PC-3 (cell line): ENCODE measurements at regions not wholly inside any gene's neighbourhood (a gene's known extent, or its start where the extent isn't known, plus 50 kb on each side); places are given as distances from the start of the nearest gene placed in this dataset.

Experiments
- ATAC-seq: fragments of 200-7000 bp; cut with Tn5 transposase; 2 replicates; pipeline ENCODE4 v1.9.1; 2020; ENCODE audit warnings: mild to moderate bottlenecking, moderate library complexity
- BruUV-seq: library from RNA; stranded (reverse); fragments of 400-500 nt; replicated peaks from 2 replicates; lab custom pipeline; 2021; lab: Mats Ljungman, UMichigan
- CTCF ChIA-PET: fragments of 300-600 bp; sonication (Branson Sonifier 250); formaldehyde crosslinking; loops from one replicate; lab custom pipeline; 2022; ENCODE audit warnings: antibody characterized with exemption; lab: Charles Lee
- POLR2A ChIA-PET: fragments of 300-600 bp; sonication (Branson Sonifier 250); formaldehyde crosslinking; loops from one replicate; lab custom pipeline; 2022; ENCODE audit warnings: antibody characterized with exemption; ENCODE audit not compliant: unreplicated experiment; lab: Charles Lee
- DNase-seq: peaks from one replicate; pipeline ENCODE4 v3.0.0-alpha.2; 2015
- H2AFZ ChIP-seq: fragments of 300-600 bp; sonication (generic); 2 replicates; pipeline ENCODE4 v1.6.0; 2016; ENCODE audit warnings: antibody characterized with exemption, low read length
- H3F3A ChIP-seq: fragments of 300-600 bp; sonication (generic); one replicate; pipeline ENCODE4 v1.6.0; 2017; ENCODE audit warnings: antibody characterized with exemption, low read length, control low read depth, mild to moderate bottlenecking; ENCODE audit not compliant: unreplicated experiment
- H3K27ac ChIP-seq: fragments of 300-600 bp; sonication (generic); 2 replicates; pipeline ENCODE4 v1.5.1; 2016; ENCODE audit warnings: mild to moderate bottlenecking, low read length
- H3K27me3 ChIP-seq: fragments of 300-600 bp; sonication (generic); 2 replicates; pipeline ENCODE4 v1.6.1; 2016; ENCODE audit warnings: low read length, mixed read lengths
- H3K36me3 ChIP-seq: fragments of 300-600 bp; sonication (generic); 2 replicates; pipeline ENCODE4 v1.6.1; 2016; ENCODE audit warnings: low read depth, mixed run types, low read length, mixed read lengths
- H3K4me1 ChIP-seq: fragments of 300-600 bp; sonication (generic); 2 replicates; pipeline ENCODE4 v1.5.1; 2016; ENCODE audit warnings: low read length; ENCODE audit not compliant: insufficient read depth
- H3K4me2 ChIP-seq: fragments of 300-600 bp; sonication (generic); 2 replicates; pipeline ENCODE4 v1.6.0; 2016; ENCODE audit warnings: low read length
- H3K4me3 ChIP-seq: fragments of 300-600 bp; sonication (generic); 2 replicates; pipeline ENCODE4 v1.5.1; 2016; ENCODE audit warnings: mild to moderate bottlenecking, low read length, mixed read lengths
- H3K79me2 ChIP-seq: fragments of 300-600 bp; sonication (generic); 2 replicates; pipeline ENCODE4 v1.6.1; 2017; ENCODE audit warnings: low read length, mixed read lengths
- H3K9ac ChIP-seq: fragments of 300-600 bp; sonication (generic); 2 replicates; pipeline ENCODE4 v1.6.0; 2016; ENCODE audit warnings: mild to moderate bottlenecking, low read length
- H3K9me2 ChIP-seq: fragments of 300-600 bp; sonication (generic); replicated peaks from 2 replicates; pipeline ENCODE4 v1.6.1; 2016; ENCODE audit warnings: mixed run types, low read length, mixed read lengths
- H3K9me3 ChIP-seq: fragments of 300-600 bp; sonication (generic); 2 replicates; pipeline ENCODE4 v1.6.1; 2016; ENCODE audit warnings: low read length, mixed read lengths
- H4K20me1 ChIP-seq: fragments of 300-600 bp; sonication (generic); 2 replicates; pipeline ENCODE4 v1.6.1; 2016; ENCODE audit warnings: low read length, mixed read lengths
- CTCF ChIP-seq: fragments of 300-600 bp; sonication (generic); conservative IDR thresholded peaks from 2 replicates; pipeline ENCODE4 v1.5.1; 2017; ENCODE audit warnings: antibody characterized with exemption, low read depth, mild to moderate bottlenecking, low read length
- EZH2 ChIP-seq: fragments of 300-600 bp; sonication (generic); IDR thresholded peaks from one replicate; pipeline ENCODE4 v1.6.1; 2017; ENCODE audit warnings: antibody characterized with exemption, mild to moderate bottlenecking, low read length; ENCODE audit not compliant: unreplicated experiment
- EZH2phosphoT487 ChIP-seq: fragments of 300-600 bp; sonication (generic); IDR thresholded peaks from 2 replicates; pipeline ENCODE4 v1.6.1; 2018; ENCODE audit warnings: mild to moderate bottlenecking, antibody characterized with exemption, low read length, borderline replicate concordance
- intact Hi-C: fragments of 100-400 bp; cut with micrococcal nuclease; formaldehyde crosslinking; loops from 2 replicates; pipeline ENCODE4 v1.9.0; 2023

DNA sequence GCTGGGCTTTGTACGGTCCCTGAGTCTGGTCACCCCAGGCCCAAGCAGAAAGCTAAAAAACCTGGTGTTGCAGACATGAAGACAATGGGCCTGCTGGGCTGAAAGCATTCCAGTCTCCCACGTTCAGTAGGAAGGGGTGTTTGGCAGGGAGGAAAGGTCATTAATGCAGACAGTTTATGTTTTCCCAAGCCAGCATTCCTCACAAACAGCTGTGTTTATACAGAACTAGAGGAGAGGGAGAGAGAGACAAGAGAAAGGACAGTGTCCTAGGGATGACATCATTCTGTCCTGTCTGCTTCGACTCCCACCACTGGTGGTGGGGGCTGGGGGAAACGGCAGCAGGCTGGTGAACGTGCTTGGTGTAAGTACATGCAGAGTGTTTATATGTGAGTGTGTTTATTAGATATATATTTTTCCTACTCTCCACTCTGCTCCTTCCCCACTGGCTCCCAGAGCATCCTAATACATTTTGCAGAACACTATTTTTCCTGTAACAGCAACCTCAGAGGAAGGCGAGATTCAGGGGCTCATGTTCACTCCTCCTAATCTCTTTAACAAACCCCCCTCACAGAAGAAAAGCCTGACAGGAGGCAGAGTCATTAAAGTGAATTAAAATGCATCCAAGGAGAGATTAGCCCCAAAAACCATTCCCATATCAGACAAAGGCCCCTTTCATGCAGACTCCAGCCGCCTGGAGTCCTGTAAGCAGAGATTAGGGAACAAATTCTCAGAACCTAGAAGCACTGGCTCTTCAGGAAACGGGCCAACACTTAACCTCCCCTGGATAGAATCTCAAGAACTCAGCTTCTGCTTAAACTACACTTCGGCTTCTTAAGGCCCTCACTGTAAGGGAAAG is 380.4 kb downstream of the TNS1 start:
- no peak overlapping the region for H3K4me2 ChIP-seq
- no TSS peak for BruUV-seq
- ChIA-PET POLR2A (no interaction called here), CTCF (no interaction called here)
- H3K36me3 ChIP-seq, result no peaks in the 10 kb centered on the region
- intact Hi-C loops, result no loop called here
- H3K4me1 ChIP-seq, result no peaks in the 10 kb centered on the region
- H3K9ac ChIP-seq, result no peak overlapping the region
- H3K9me3 ChIP-seq, result no peaks in the 10 kb centered on the region
- ATAC-seq, result no peak
- no peaks in the 10 kb centered on the region for H4K20me1 ChIP-seq
- peaks cover 71% of the 10 kb centered on the region for H3K27me3 ChIP-seq
- H3K79me2 ChIP-seq, result no peaks in the 10 kb centered on the region
- H3F3A ChIP-seq, result no peaks in the 10 kb centered on the region
- no peak for DNase-seq
- no peak overlapping the region for H2AFZ ChIP-seq
- TF ChIP-seq CTCF (no peak), EZH2 (no peak), EZH2phosphoT487 (no peak)
- H3K9me2 ChIP-seq, result no peaks in the 10 kb centered on the region
- H3K4me3 ChIP-seq, result no peak overlapping the region
- no peak overlapping the region for H3K27ac ChIP-seq

DNA sequence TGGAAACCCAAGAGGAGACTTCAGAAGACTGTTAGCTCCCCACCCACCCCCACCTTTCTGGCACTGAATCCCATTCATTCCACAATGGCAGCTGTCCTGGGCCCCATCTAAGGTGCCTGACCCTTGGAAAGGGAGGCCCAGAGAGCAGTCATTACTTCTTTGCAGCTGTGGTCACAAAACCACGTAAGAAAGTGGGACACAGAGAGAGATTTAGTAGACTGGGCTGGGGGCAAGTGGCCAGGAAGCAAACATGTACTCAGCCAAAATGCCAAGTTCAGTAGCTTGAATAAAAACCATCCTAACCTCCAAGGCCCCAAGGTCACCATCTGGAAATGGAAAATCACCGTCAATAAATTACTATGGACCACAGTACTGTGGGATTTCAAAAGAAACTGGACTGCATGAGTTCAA is 381.4 kb downstream of the TNS1 start:
- TF ChIP-seq EZH2phosphoT487, result no peak
- TF ChIP-seq EZH2, result no peak
- TF ChIP-seq CTCF, result no peak

DNA sequence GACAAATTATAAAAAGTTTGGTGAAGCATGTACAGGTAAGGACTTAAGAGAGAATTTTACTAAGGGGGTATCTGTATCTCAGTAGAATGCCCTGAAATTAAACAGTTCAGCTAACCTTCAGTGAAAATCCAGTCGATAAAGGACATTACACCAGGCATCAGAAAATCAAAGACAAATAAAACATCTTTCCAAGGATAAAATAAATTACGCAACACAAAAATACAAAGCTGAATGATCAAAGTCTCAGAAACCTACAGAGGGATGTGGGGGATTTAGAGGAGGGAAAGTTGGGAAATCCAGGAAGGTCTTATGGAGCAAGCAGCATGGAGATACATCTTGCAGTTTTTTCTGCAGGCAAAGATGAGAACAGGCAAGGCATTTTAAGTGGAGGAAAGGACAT is 384.1 kb downstream of the TNS1 start:
- no peaks in the 10 kb centered on the region for H3K36me3 ChIP-seq
- CTCF ChIA-PET, result no interaction called here
- H3K4me3 ChIP-seq, result no peak overlapping the region
- ATAC-seq (no peak), DNase-seq (no peak)
- H3K4me2 ChIP-seq, result no peak overlapping the region
- BruUV-seq, result no TSS peak
- intact Hi-C loops, result no loop called here
- no peaks in the 10 kb centered on the region for H4K20me1 ChIP-seq
- peaks cover 65% of the 10 kb centered on the region for H3K27me3 ChIP-seq
- no peaks in the 10 kb centered on the region for H3F3A ChIP-seq
- POLR2A ChIA-PET, result no interaction called here
- no peak for TF ChIP-seq EZH2phosphoT487
- no peak for TF ChIP-seq EZH2
- no peak for TF ChIP-seq CTCF
- H3K4me1 ChIP-seq, result no peaks in the 10 kb centered on the region
- H3K9me2 ChIP-seq, result no peaks in the 10 kb centered on the region
- H2AFZ ChIP-seq, result no peak overlapping the region
- H3K79me2 ChIP-seq, result no peaks in the 10 kb centered on the region
- H3K27ac ChIP-seq, result no peak overlapping the region
- no peak overlapping the region for H3K9ac ChIP-seq
- H3K9me3 ChIP-seq, result no peaks in the 10 kb centered on the region

More for the DNA sequence above, 381.4 kb downstream of the TNS1 start:
- no peak overlapping the region for H3K9ac ChIP-seq
- ChIA-PET CTCF (no interaction called here), POLR2A (no interaction called here)
- no peak overlapping the region for H3K4me3 ChIP-seq
- H3K27me3 ChIP-seq, result peaks cover 70% of the 10 kb centered on the region
- H3K9me3 ChIP-seq, result no peaks in the 10 kb centered on the region
- ATAC-seq (no peak), DNase-seq (no peak)
- H3K27ac ChIP-seq, result no peak overlapping the region
- no peak overlapping the region for H2AFZ ChIP-seq
- intact Hi-C loops, result no loop called here
- no peaks in the 10 kb centered on the region for H3F3A ChIP-seq
- H3K9me2 ChIP-seq, result no peaks in the 10 kb centered on the region
- H3K36me3 ChIP-seq, result no peaks in the 10 kb centered on the region
- H4K20me1 ChIP-seq, result no peaks in the 10 kb centered on the region
- no peak overlapping the region for H3K4me2 ChIP-seq
- no peaks in the 10 kb centered on the region for H3K4me1 ChIP-seq
- BruUV-seq, result no TSS peak
- H3K79me2 ChIP-seq, result no peaks in the 10 kb centered on the region
